HUDEP-2 (cell line): ENCODE measurements at regions not wholly inside any gene's neighbourhood (a gene's known extent, or its start where the extent isn't known, plus 50 kb on each side); places are given as distances from the start of the nearest gene placed in this dataset.
A peak's percentile ranks its signal among the peaks of the same experiment; 100 is the strongest.
"Not testable (repeated sequence)": the region's sequence is repeated elsewhere in the genome, so short reads cannot be mapped to it uniquely, and the experiment has no call there.

Experiments used
- DNase-seq, 76 experiments: peaks; one replicate each; lab custom pipeline; 2025; ENCODE audit not compliant: unreplicated experiment in 76 of 76; lab: John Stamatoyannopoulos, UW

DNA sequence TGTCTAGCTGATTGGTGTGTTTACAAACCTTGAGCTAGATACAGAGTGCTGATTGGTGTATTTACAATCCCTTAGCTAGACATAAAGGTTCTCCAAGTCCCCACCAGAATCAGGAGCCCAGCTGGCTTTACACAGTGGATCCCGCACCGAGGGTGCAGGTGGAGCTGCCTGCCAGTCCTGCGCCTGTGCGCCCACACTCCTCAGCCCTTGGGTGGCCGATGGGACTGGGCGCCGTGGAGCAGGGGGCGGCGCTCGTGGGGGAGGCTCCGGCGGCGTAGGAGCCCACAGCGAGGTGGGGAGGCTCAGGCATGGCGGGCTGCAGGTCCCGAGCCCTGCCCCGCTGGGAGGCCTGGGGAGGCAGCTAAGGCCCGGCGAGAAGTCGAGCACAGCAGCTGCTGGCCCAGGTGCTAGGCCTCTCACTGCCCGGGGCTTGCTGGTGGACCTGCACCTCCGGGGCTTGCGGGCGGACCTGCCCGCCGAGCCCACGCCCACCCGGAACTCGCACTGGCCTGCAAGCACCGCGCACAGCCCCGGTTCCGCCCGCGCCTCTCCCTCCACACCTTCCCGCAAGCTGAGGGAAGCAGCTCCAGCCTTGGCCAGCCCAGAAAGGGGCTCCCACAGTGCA is 51.0 kb upstream of the CDYL start:
- not testable (repeated sequence) for DNase-seq

DNA sequence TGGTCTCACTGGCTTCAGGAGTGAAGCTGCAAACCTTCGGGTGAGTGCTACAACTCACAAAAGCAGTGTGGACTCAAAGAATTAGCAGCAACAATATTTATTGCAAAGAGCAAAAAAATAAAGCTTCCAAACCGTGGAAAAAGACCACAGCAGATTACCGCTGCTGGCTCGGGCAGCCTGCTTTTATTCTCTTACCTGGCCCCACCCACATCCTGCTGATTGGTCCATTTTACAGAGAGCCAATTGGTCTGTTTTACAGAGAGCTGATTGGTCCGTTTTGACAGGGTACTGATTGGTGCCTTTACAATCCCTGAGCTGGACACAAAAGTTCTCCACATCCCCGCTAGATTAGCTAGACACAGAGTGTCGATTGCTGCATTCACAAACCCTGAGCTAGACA is 51.5 kb upstream of the CDYL start:
- DNase-seq: not testable (repeated sequence)

DNA sequence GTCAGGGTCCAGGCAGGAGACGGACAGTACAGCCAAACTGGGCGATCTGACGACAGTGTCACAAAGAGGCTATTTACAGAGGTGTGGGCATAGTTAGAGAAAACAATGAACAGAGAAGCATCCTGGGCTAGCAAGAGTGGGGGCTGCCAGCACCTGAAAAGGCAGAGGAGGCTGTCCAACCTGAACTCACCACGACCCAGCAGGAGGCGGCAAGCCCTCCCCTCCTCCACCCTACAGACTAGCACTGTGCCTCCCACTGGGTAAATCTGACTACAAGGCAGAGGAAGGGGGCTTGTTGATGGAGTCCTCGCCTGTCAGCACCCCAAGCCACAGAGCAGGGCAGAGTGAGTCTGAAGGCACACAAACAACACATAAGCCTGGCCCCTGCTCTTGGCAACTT is 52.8 kb upstream of the CDYL start:
- no peak for DNase-seq

DNA sequence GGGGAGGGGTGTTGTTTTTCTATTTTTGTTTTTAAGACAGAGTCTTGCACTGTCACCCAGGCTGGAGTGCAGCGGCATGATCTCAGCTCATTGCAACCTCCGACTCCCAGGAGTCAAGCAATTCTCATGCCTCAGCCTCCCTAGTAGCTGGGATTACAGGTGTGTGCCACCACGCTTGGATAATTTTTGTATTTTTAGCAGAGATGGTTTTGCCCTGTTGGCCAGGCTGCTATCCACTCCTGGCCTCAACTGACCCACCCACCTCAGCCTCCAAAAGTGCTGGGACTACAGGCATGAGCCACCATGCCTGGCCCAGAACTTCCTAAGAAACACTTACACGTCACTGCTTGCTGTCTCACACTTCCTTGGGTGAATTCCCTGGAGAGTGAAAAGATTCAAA is 54.8 kb upstream of the CDYL start:
- not testable (repeated sequence) for DNase-seq

DNA sequence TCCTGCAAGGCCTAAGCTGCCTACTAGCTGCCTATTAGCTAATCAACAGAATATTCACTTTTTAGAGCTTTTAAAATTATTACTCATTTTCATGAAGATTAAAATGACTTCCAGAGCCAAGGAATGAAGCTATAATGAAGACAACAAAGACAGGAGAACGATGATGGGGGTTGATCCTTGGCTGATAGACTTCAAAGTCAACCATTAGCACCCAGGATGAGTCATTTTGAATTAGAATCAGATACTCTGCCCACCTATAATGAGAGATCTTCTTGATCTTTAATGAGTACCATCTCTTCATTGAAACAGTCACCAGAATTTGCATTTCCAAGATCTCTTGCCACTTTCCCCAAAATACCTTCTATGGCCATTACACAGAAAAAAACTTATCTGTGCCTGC is 56.7 kb upstream of the CDYL start:
- DNase-seq: no peak

DNA sequence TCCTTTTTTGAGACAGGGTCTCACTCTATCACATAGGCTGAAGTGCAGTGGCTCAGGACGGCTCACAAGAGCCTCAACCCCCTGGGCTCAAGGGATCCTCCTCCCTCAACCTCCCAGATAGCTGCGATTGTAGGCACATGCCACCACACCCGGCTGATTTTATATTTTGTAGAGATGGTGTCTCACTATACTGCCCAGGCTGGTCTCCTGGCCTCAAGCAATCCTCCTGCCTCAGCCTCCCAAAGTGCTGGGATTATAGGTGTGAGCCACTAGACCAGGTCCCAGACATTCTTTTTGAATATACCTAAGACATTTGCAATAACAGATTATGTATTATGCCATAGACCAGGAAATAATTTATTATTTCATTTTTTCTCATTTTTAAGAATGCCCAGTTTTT is 58.3 kb upstream of the CDYL start:
- DNase-seq: no peak

DNA sequence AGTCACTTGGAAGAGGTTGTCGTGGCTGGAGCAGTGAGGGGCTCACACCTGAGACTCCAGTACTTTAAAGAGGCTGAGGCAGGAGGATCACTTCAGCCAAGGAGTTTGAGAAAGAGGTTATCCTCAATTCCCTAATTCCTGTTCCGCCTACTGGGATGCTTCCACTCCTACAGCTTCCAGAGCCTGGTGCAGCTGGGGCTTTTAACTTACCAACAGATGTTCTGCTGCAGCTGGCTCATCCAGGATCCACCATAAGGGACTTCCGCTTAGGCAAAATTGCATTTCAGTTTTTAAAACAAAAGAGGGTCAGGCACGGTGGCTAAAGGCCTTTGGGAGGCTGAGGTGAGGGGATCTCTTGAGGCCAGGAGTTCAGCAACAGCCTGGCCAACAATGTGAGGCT is 59.1 kb upstream of the CDYL start:
- DNase-seq: no peak

DNA sequence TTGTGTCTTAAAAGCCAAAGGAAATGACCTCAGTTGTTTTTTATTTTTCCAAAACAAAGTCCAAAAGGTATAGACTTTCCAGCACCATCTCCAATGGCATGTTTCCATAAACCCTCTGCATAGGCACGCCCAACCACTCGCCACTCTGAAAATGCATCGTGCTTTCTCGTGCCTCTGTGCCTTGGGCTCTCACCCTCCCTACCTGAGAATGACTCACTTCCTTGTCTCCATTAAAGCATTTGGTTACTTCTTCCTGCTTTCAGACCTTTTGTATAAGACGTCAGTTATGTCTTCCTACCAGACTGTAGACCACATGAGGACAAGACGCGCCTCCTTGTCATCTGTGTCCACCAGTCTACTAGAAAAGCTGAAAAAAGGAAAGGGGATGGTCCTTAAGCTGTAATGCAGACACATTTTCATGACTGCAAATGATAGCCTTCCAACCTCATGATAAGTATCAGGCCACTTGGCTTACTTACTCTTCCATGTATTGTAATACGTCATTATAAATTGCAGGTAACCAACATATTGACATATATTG is 61.2 kb upstream of the CDYL start:
- no peak for DNase-seq

DNA sequence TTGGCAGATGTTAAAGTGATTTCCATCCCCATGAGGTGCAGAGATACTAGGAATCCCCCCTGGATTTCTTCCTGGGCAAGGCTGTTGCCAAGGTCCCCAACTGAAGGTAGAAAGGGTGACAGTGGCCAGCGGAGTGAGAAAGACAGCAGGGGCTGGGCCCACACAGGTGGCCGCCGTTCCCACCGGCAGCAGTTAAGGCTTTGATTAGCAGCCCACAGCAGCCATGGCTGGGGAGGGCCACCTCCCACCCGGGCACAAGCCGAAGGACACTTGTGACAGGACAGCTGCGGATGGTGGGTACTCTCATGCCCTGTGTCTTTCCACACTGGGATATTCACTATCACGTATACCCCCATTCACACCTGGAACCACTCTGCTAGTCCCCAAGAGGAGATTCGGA is 63.9 kb upstream of the CDYL start:
- no peak for DNase-seq

DNA sequence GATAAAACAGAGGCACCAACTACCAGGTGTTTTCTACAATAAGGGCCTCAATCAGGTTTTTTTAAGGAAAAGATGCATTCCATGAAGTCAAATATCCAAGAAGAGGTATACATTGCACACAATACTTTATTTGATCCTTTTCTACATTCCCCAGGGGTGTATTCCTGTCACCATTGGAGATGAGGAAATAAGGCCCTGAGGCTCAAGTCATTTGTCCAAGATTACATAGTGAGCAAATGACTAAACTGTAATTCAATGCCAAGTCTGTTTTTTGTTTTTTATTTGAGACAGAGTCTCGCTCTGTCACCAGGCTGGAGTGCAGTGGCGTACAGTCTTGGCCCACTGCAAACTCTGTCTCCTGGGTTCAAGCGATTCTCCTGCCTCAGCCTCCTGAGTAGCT is 69.2 kb upstream of the CDYL start:
- no peak for DNase-seq

DNA sequence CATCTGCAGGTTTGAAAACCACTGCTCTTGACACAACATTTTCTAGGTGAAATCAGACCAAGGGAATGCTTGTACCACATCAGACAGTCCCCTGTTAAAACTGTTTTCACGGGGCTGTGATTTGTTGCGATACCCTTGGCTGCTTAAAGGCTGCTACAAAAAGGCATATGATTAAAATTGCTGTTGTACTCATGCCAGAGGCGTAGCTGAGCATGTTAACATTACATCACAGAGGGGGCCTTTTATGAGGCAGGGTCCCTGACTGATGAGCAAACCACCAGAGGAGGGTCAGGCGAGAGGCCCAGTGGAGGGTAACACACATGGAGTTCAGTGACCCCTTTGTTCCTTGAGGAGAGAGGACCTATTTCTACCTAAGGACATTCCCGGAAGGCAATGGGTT is 70.4 kb upstream of the CDYL start:
- DNase-seq: no peak

DNA sequence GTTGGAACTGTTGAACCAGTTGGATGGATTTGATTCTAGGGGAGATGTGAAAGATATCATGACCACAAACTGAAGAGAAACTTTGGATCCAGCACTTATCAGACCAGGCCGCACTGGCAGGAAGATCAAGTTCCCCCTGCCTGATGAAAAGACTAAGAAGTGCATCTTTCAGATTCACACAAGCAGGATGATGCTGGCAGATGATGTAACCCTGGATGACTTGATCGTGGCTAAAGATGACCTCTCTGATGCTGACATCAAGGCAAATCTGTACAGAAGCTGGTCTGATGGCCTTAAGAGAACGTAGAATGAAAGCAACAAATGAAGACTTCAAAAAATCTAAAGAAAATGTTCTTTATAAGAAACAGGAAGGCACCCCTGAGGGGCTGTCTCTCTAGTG is 72.8 kb upstream of the CDYL start:
- no peak for DNase-seq

DNA sequence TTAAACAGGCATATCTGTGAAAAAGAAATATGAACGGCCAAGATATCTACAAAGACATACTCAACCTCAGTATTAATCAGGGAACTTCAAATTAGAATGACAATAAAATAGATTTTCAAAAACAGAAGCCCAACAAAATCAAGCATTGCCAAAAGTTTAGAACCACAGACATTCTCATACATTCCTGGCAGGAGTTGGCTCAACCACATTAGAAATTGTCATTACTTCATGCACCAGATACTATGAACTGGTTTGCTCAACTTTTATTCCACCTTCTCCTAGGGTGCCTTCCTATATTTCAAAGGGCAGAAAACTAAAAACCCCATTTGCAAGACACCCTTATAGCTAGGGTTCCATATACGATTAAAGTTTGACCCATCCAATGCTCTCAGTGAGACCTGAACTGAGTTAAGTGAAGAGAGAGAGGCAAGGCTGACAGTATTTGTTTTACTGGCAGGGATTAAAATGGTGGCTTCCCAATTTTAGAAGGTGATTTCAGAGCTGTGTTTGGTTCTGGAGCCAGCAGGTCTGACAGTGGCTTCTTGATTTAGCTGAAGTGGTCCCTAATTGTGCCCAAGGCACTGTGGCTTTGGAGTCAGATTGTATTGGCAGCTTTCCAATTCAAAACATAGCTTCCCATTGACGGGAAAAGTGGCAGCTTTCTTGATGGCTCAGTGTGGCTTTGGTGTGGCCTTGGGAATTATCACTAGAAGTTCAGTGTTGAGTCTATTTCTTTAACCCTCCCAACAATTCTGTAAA is 77.1 kb upstream of the CDYL start:
- no peak for DNase-seq

DNA sequence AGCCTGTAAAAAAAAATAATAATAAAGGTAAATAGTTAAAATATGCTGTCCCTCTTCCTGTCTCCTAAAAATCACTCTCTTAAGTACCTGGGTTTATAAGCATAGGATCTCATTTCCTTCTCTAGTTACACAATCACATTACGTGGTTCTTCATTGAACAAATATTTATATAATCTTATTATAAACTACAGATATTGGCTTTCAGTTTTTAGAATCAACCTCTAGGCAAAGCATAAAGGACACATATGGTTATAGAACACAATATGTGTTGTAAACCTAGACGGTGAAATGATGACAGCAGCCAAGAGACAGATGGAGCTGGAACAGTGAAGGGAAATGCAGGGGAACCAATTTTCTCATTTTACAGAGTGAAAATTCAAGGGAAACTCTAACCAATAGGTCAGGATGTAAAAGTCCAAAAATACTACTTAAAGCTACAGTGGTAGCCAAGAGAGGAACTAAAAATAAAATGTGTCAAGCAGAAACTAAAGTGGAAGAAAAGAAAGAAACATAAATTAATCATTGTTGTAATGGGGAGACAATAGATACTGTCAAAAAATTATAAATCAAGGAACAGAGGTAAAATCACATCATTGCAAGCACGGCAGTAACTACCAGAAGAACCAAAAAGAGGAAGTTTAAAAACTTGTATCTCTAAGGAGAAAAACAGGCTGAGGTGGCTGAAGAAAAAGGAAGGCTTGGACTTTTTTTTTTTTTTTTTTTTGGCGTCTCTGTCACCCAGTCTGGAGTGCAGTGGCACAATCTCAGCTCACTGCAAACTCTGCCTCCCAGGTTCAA is 82.8 kb upstream of the CDYL start:
- no peak for DNase-seq

DNA sequence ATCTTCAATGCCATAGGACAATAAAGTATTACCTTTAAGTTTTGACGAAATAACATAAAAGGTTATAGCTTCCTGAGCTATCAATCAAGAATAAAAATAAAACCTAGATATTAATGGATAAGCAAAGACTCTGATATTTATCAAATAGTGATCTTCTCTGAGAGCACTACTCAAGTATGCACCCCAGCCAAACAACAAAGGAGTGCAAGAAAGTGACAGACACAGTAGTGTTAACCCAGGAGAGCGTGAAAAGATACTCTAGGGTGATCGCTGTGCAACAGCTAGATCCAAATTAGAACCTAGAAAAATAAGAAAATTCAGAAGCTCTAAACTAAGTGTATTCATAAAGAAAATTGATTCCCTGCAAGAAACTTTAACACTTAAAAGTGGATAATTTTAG is 83.5 kb upstream of the CDYL start:
- DNase-seq: no peak

DNA sequence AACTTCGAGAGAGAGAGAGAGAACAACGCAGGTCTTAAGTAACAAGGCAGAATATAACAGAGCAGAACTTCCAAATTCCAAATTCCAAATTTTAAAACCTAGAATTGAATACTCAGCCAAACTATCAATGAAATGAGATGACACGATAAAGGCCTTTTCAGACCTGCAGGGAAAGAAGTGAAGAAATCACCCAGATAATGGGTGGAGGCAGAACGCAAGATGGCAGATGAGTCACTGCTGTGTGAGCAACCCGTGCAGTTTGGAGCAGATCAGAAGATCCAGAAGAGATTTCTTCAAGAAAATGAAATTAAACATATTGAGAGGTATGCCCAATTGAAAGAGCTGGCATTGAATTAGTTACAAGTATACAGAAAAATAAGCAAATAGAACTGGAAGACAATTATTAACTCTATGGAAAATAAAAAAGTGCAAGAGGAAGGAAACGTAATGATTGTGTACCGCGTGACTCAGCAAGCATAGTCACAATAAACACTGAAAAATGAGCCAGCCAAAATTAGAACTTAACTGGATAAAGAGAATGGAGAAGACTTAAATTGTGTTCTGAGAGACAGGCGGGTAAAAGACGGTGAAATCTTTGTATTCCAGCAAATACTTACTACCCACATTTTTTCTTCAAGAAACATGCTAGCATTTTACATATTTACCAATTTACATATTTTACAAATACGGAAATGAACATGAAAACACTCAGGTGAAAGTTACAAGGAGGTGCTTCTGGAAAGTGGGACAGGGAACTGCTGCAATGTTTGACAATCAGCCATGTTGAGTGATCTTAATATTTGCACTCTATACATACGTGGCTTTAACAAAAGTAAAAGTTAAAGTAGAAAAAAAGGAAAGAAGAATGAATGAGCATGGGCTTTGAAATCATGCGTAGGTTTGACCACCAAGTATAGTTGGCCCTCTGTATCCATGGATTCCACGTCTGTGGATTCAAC is 87.9 kb upstream of the CDYL start:
- peak in 41 of 76 experiments; percentile 5 to 58 (median 28) for DNase-seq

DNA sequence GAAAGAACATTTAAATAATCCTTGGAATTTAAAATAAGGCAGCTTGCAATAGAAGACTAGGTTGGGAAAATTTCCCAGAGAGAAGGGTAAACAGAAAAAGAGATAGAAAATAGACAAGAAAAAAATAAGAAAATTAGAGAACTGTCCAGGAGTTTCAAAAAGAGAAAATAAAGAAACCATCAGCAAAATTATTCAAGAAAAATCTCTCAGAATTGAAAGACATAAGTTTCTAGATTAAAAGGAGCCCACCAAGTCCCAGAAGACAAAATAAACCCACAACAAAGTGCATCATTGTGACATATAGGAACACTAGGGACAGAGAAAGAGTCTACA is 88.6 kb upstream of the CDYL start:
- no peak for DNase-seq

DNA sequence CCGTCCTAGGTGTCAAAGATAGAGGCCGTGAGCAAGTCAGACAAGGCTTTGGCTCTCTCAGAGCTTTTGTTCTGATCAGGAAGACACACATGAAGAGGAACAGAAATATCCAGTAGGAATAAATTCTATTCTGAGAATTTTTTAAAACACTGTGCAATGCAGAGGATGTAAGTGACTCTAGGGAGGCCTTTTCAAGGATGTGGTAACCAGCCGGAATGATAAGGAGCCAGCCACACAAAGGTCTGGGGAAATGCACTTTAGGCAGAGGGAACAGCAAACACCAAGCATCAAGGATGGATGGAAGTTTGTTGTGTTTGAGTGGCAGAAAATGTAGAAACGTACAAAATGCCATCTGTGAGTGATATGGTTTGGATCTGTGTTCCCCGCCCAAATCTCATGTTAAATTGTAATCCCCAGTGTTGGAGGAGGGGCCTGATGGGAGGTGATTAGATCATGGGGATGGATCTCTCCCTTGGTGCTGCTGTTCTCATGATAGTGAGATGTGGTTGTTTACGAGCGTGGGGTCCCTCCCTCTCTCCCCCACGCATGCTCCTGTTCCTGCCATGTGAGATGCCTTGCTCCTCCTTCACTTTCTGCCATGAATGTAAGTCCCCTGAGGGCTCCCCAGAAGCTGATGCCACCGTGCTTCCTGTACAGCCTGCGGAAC is 93.6 kb upstream of the CDYL start:
- DNase-seq: peak in 6 of 76 experiments; percentile 12 to 45 (median 20)

DNA sequence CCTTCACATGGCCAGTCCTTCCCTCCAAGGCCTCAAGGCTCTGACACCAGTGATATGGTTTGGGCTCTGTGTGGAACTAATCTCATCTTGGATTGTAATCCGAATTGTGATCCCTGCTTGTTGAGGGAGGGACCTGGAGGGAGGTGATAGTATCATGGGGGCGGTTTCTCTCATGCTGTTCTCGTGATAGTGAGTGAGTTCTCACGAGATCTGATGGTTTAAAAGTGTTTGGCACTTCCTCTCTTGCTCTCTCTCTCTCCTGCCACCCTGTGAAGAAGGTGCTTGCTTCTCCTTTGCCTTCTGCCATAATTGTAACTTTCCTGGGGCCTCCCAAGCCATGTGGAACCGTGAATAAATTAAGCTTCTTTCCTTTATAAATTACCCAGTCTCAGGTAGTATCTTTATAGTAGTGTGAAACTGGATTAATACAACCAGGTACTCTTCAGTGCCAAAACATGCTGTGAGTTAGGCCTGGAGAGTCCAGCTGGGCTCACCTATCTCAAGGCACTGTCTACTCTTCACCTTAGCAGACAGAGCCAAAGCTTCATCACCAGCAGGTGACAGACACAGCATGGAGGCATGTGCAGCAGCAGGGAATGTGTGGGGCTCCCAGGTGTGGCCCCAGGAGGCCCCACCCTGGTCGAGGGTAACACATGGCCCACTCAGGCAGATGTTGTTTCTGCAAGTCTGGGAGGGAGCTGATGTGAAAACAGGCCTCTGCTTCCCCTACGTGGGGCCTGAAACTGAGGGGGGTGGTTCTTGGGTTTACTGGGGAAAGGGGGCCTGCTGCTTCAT is 97.5 kb upstream of the CDYL start:
- DNase-seq: no peak
